ENCODE measurements at regions not wholly inside any gene's neighbourhood (a gene's known extent, or its start where the extent isn't known, plus 50 kb on each side); places are given as distances from the start of the nearest gene placed in this dataset.

DNA sequence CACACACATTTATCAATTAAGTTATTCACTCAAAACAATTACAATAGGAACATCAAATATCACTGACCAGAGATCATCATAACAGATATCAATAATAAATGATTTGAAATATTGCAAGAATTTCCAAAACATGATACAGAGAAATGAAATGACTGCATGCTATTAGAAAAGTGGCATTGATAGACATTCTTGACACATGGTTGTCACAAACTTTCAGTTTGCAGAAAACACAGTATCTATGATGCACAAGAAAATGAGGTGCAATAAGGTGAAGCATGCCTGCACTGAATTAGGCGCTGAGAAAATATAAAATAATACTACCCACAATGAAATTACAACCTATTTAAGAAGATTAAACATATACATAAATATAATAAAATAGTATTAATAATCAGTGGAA lies 198.0 kb upstream of the SYT1 start:
- TF ChIP-seq, protein P1, sequence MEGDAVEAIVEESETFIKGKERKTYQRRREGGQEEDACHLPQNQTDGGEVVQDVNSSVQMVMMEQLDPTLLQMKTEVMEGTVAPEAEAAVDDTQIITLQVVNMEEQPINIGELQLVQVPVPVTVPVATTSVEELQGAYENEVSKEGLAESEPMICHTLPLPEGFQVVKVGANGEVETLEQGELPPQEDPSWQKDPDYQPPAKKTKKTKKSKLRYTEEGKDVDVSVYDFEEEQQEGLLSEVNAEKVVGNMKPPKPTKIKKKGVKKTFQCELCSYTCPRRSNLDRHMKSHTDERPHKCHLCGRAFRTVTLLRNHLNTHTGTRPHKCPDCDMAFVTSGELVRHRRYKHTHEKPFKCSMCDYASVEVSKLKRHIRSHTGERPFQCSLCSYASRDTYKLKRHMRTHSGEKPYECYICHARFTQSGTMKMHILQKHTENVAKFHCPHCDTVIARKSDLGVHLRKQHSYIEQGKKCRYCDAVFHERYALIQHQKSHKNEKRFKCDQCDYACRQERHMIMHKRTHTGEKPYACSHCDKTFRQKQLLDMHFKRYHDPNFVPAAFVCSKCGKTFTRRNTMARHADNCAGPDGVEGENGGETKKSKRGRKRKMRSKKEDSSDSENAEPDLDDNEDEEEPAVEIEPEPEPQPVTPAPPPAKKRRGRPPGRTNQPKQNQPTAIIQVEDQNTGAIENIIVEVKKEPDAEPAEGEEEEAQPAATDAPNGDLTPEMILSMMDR (IDR thresholded peaks at IDR 0.05) = no peak
- TF ChIP-seq EP300 (IDR thresholded peaks at IDR 0.05) = no peak

Data from suprapubic skin (tissue), 3 donors.